Brain microvascular endothelial cell (primary cell): ENCODE measurements at regions not wholly inside any gene's neighbourhood (a gene's known extent, or its start where the extent isn't known, plus 50 kb on each side); places are given as distances from the start of the nearest gene placed in this dataset.

Source experiments
- DNase-seq: peaks from one replicate; pipeline ENCODE4 v3.0.0-alpha.2; 2020
- H3K27ac ChIP-seq: fragments of 250-450 bp; sonication (Bioruptor Pico); 2 replicates; pipeline ENCODE4 v1.5.1; 2020; ENCODE audit warnings: mild to moderate bottlenecking, moderate library complexity
- H3K27me3 ChIP-seq: fragments of 250-450 bp; sonication (Bioruptor Pico); replicated peaks from 2 replicates; pipeline ENCODE4 v1.5.1; 2020; ENCODE audit warnings: mild to moderate bottlenecking
- H3K36me3 ChIP-seq: fragments of 250-450 bp; sonication (Bioruptor Pico); replicated peaks from 2 replicates; pipeline ENCODE4 v1.5.1; 2020; ENCODE audit warnings: mild to moderate bottlenecking
- H3K4me3 ChIP-seq: 2 replicates; pipeline ENCODE4 v1.5.1; 2011; ENCODE audit warnings: low read depth, mild to moderate bottlenecking, control low read depth, low read length, moderate library complexity
- CTCF ChIP-seq: IDR thresholded peaks from 2 replicates; pipeline ENCODE4 v1.5.1; 2011; ENCODE audit warnings: low read depth, mild to moderate bottlenecking, moderate library complexity, low read length, control low read depth, inconsistent platforms; ENCODE audit errors: missing control alignments
- in situ Hi-C: cut with HindIII; loops from 2 replicates; pipeline ENCODE4 v1.10.0; 2017; ENCODE audit warnings: low sequenced_read_pairs, low pct_ligation_motif_present

GRCh38 chr11:127224276-127224675 is 223.7 kb upstream of the KIRREL3 start:
- no peaks in the 10 kb centered on the region for H3K27me3 ChIP-seq
- in situ Hi-C loops, result no loop called here
- no peak for DNase-seq
- no peak overlapping the region for H3K4me3 ChIP-seq
- H3K27ac ChIP-seq, result no peak overlapping the region
- H3K36me3 ChIP-seq, result no peaks in the 10 kb centered on the region
- no peak for TF ChIP-seq CTCF

- TF ChIP-seq CTCF, result no peak
- in situ Hi-C loops, result no loop called here
- DNase-seq, result no peak
- no peak overlapping the region for H3K27ac ChIP-seq
- H3K36me3 ChIP-seq, result no peaks in the 10 kb centered on the region
- no peaks in the 10 kb centered on the region for H3K27me3 ChIP-seq
- no peak overlapping the region for H3K4me3 ChIP-seq
Measured at GRCh38 chr11:127223633-127224032, 223.1 kb upstream of the KIRREL3 start.

- no peaks in the 10 kb centered on the region for H3K27me3 ChIP-seq
- DNase-seq, result no peak
- no peak for TF ChIP-seq CTCF
- H3K36me3 ChIP-seq, result no peaks in the 10 kb centered on the region
- no peak overlapping the region for H3K4me3 ChIP-seq
- H3K27ac ChIP-seq, result no peak overlapping the region
- in situ Hi-C loops, result no loop called here
Measured at GRCh38 chr11:127223026-127223425, 222.5 kb upstream of the KIRREL3 start.

- Histone ChIP-seq H3K4me3 (no peak overlapping the region), H3K27ac (no peak overlapping the region), H3K27me3 (no peaks in the 10 kb centered on the region), H3K36me3 (no peaks in the 10 kb centered on the region)
- no peak for DNase-seq
- in situ Hi-C loops, result no loop called here
- no peak for TF ChIP-seq CTCF
Measured at GRCh38 chr11:127219704-127220103, 219.1 kb upstream of the KIRREL3 start.

GRCh38 chr11:127218275-127218608 is 217.7 kb upstream of the KIRREL3 start:
- DNase-seq, result no peak
- no peak overlapping the region for H3K27ac ChIP-seq
- no peak for TF ChIP-seq CTCF
- no peaks in the 10 kb centered on the region for H3K27me3 ChIP-seq
- H3K36me3 ChIP-seq, result no peaks in the 10 kb centered on the region
- no peak overlapping the region for H3K4me3 ChIP-seq
- in situ Hi-C loops, result no loop called here

GRCh38 chr11:127217452-127218274 is 217.1 kb upstream of the KIRREL3 start:
- in situ Hi-C loops, result no loop called here
- no peaks in the 10 kb centered on the region for H3K36me3 ChIP-seq
- TF ChIP-seq CTCF, result no peak

More at GRCh38 chr11:127217452-127218274, 217.1 kb upstream of the KIRREL3 start:
- H3K27ac ChIP-seq, result no peak overlapping the region
- no peaks in the 10 kb centered on the region for H3K27me3 ChIP-seq
- DNase-seq, result no peak
- no peak overlapping the region for H3K4me3 ChIP-seq
